Activated B cell treated with CpG ODN at 0.5 μM for 24 hours (primary cell): ENCODE measurements at regions not wholly inside any gene's neighbourhood (a gene's known extent, or its start where the extent isn't known, plus 50 kb on each side); places are given as distances from the start of the nearest gene placed in this dataset.

Experiments used
- ATAC-seq: fragments of 200-7000 bp; cut with Tn5 transposase; one replicate; pipeline ENCODE4 v1.10.0; 2021; ENCODE audit warnings: low read depth, mild to moderate bottlenecking, moderate library complexity
- CTCF ChIA-PET: fragments of 350-600 bp; sonication (Branson Sonifier 250); formaldehyde crosslinking; loops from one replicate; lab custom pipeline; 2021; ENCODE audit warnings: antibody characterized with exemption; lab: Charles Lee
- POLR2A ChIA-PET: fragments of 350-600 bp; sonication (Branson Sonifier 250); formaldehyde crosslinking; loops from one replicate; lab custom pipeline; 2021; ENCODE audit warnings: antibody characterized with exemption; lab: Charles Lee
- DNase-seq: peaks from one replicate; pipeline ENCODE4 v3.0.0; 2022
- H3K27ac Mint-ChIP-seq: one replicate; pipeline ENCODE4 v1.8.0; 2020; ENCODE audit warnings: mixed read lengths
- H3K27me3 Mint-ChIP-seq: one replicate; pipeline ENCODE4 v1.8.0; 2021; ENCODE audit warnings: mixed read lengths
- H3K36me3 Mint-ChIP-seq: one replicate; pipeline ENCODE4 v1.8.0; 2021; ENCODE audit warnings: low read depth, mixed read lengths
- H3K4me1 Mint-ChIP-seq: one replicate; pipeline ENCODE4 v1.8.0; 2021; ENCODE audit warnings: mixed read lengths
- H3K4me3 Mint-ChIP-seq: one replicate; pipeline ENCODE4 v1.8.0; 2020; ENCODE audit warnings: mild to moderate bottlenecking, mixed read lengths
- H3K9me3 Mint-ChIP-seq: one replicate; pipeline ENCODE4 v1.8.0; 2020; ENCODE audit warnings: mixed read lengths
- intact Hi-C: fragments of 100-400 bp; cut with micrococcal nuclease; formaldehyde crosslinking; loops from one replicate; pipeline ENCODE4 v1.15.1; 2024
- TF ChIP-seq, protein P1 (sequence below): fragments of 200-600 bp; IDR thresholded peaks from one replicate; pipeline ENCODE4 v1.8.0; 2022; ENCODE audit warnings: antibody characterized with exemption, mild to moderate bottlenecking

DNA sequence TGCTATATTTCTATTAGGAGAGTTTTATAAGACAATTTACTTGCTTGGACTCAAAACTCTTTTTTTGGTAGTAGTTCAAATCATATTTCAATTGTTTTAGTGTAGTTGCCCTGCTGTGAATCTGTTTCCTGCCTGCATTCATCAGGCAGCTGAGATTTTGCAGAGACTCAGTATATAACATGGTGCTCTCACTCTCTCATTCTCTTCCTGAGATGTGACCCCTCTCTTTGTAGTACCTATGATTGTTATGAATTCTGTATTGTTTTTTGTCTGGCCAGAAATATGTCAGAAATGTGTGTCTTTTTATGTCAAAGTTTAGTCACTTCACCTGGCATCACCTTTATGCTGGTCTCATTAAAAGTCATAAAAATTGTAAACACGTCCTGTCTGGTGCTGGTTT, 374.0 kb downstream of the RAPGEF2 start:
- Mint-ChIP-seq H3K4me3 (no peak overlapping the region), H3K36me3 (no peaks in the 10 kb centered on the region), H3K27ac (no peak overlapping the region), H3K4me1 (no peaks in the 10 kb centered on the region), H3K9me3 (peaks cover 3% of the 10 kb centered on the region), H3K27me3 (peaks cover 2% of the 10 kb centered on the region)
- POLR2A ChIA-PET: no interaction called here
- intact Hi-C loops: no loop called here
- no peak for ATAC-seq
- CTCF ChIA-PET: no interaction called here
- TF ChIP-seq, protein P1, sequence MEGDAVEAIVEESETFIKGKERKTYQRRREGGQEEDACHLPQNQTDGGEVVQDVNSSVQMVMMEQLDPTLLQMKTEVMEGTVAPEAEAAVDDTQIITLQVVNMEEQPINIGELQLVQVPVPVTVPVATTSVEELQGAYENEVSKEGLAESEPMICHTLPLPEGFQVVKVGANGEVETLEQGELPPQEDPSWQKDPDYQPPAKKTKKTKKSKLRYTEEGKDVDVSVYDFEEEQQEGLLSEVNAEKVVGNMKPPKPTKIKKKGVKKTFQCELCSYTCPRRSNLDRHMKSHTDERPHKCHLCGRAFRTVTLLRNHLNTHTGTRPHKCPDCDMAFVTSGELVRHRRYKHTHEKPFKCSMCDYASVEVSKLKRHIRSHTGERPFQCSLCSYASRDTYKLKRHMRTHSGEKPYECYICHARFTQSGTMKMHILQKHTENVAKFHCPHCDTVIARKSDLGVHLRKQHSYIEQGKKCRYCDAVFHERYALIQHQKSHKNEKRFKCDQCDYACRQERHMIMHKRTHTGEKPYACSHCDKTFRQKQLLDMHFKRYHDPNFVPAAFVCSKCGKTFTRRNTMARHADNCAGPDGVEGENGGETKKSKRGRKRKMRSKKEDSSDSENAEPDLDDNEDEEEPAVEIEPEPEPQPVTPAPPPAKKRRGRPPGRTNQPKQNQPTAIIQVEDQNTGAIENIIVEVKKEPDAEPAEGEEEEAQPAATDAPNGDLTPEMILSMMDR: no peak
- DNase-seq: no peak

DNA sequence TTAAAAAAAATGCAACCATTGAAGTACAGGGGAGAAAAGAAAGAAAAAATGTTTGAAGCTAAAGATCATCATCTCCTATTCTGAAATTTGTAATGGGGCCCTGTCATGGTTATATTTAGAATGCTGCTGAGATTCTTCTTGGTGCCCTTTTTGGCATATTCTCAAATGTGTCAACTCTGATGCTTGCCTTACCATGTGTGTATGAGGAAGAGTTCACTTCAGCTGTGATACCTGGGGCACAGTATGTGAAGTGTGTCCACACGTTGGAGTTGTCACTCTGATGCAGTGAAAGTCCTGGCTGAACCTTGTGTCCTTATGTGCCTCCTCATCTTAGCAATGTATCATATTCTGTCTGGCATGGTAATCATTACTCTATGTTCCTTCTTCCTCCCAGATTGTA, 377.9 kb downstream of the RAPGEF2 start:
- Mint-ChIP-seq H3K27me3 (peaks cover 5% of the 10 kb centered on the region), H3K4me1 (no peaks in the 10 kb centered on the region), H3K36me3 (no peaks in the 10 kb centered on the region), H3K9me3 (no peaks in the 10 kb centered on the region), H3K4me3 (no peak overlapping the region), H3K27ac (no peak overlapping the region)
- ChIA-PET CTCF (no interaction called here), POLR2A (no interaction called here)
- intact Hi-C loops: no loop called here
- no peak for ATAC-seq
- DNase-seq: no peak
- TF ChIP-seq, protein P1: no peak

DNA sequence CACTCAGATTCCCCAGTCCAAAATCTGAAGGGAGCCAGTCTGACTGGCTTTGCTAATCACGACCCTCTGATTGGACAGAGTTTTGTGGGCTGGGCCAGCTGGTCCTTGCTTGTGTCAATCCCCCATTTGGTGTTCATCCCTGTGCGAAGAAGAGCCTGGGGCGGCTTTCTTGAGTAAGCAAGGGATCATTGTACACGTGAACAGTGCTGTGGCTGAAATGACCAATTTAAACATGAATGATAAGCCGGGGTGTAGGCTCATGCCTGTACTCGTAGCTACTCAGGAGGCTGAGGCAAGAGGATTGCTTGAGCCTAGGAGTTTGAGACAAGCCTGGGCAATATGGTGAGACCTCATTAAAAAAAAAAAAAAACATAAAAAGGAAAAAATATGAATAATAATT, 379.1 kb downstream of the RAPGEF2 start:
- DNase-seq (no peak), ATAC-seq (no peak)
- H3K27ac Mint-ChIP-seq: no peak overlapping the region
- intact Hi-C loops: no loop called here
- H3K4me1 Mint-ChIP-seq: no peaks in the 10 kb centered on the region
- TF ChIP-seq, protein P1: no peak
- POLR2A ChIA-PET: no interaction called here
- no peaks in the 10 kb centered on the region for H3K9me3 Mint-ChIP-seq
- H3K27me3 Mint-ChIP-seq: peaks cover 8% of the 10 kb centered on the region
- no peaks in the 10 kb centered on the region for H3K36me3 Mint-ChIP-seq
- H3K4me3 Mint-ChIP-seq: no peak overlapping the region
- CTCF ChIA-PET: no interaction called here

DNA sequence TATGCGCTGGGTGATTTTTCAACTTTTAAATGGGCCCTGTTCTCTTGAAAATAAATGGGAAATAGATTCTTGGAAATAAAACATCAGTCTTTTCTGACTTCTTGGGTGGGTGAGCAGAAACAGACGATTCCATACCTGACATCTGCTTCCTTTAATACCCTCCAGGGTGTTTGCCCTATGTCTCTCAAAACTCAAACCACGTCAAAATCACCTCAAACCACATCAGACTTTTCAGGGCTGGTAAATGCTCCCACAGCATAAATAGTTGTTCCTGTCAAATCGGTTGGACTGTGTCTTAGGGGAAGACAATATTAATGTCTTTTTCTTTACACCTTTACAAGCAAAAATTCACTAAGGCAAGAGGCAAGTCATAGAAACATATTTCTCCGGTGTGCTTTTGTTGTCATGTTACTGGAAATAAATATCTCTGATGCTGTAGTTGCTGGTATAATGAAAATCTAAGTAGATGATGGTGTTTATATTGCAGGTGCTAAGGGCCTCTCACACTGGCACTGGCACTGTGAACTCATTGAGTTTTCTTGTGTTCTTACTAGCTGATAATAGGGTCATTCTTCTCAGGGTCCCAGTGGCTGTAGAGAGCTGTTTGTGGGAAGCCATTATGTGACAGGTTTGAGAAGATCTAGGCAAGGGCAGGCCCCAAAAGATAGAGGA, 380.4 kb downstream of the RAPGEF2 start:
- Mint-ChIP-seq H3K9me3 (no peaks in the 10 kb centered on the region), H3K27ac (no peak overlapping the region), H3K4me1 (no peaks in the 10 kb centered on the region), H3K4me3 (no peak overlapping the region), H3K27me3 (peaks cover 12% of the 10 kb centered on the region), H3K36me3 (no peaks in the 10 kb centered on the region)
- TF ChIP-seq, protein P1: no peak
- no peak for DNase-seq
- ChIA-PET POLR2A (no interaction called here), CTCF (no interaction called here)
- ATAC-seq: no peak
- intact Hi-C loops: no loop called here

DNA sequence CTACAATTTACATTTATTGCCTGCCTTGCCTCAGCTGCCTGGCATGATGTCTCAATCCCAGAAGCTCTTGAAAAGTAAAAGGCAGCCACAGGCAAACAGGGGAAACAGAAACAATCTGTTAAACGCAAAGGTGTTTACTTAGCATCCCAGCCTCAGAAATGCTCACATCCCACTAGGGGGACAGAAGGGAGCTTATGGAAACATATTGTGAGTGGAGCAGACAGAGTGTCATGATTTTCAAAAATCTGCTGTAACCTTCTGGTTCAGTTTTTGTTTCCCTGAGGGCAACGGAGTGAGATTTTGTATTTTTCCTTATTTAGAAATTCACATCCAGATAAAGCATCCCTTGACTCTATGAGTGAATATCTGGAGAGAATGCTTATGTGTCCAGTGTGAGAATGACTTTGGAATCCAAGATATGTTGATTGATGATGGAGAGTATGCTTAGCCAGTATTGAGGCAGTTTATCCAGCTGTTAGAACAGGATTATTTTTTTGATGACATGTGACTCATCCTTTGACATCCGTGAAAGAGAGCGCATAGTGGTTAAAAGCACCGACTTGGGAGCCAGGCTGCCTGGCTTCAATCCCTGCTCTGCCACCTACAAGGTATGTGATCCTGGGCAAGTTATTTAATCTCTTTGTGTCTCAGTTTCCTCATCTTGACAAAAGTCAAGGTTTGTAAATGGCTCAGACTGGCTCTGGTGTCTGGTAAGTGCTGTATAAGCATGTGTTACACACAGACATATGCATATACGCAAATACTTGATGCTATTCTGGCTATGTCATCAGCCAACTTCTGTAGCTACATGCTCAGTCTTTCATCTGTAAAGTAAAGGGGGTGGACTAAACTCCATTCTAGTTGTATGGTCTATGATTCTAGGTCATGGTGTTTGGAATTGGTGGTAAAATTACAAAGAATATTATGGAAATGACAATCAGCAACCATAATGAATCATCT, 381.2 kb downstream of the RAPGEF2 start:
- Mint-ChIP-seq H3K4me1 (no peaks in the 10 kb centered on the region), H3K9me3 (no peaks in the 10 kb centered on the region), H3K27me3 (peaks cover 12% of the 10 kb centered on the region), H3K4me3 (no peak overlapping the region), H3K36me3 (no peaks in the 10 kb centered on the region), H3K27ac (no peak overlapping the region)
- POLR2A ChIA-PET: no interaction called here
- ATAC-seq (no peak), DNase-seq (no peak)
- TF ChIP-seq, protein P1: no peak
- CTCF ChIA-PET: no interaction called here
- intact Hi-C loops: no loop called here
